Mesenchymal stem cell (in vitro differentiated cells and primary cell): ENCODE measurements at regions not wholly inside any gene's neighbourhood (a gene's known extent, or its start where the extent isn't known, plus 50 kb on each side); places are given as distances from the start of the nearest gene placed in this dataset.

Experiments
- DNase-seq: peaks from one replicate; pipeline ENCODE4 v3.0.0-alpha.2; 2013
- H2AFZ ChIP-seq: one replicate; pipeline ENCODE4 v1.6.1; 2013; ENCODE audit warnings: low read depth, mild to moderate bottlenecking, control low read depth, inconsistent platforms, low read length, moderate library complexity
- H2AK5ac ChIP-seq: 2 replicates; pipeline ENCODE4 v1.6.1; 2013; ENCODE audit warnings: low read length, moderate library complexity, mild to moderate bottlenecking, inconsistent platforms; ENCODE audit not compliant: severe bottlenecking
- H2BK120ac ChIP-seq: one replicate; pipeline ENCODE4 v1.6.1; 2013; ENCODE audit warnings: low read depth, mild to moderate bottlenecking, inconsistent platforms, low read length, moderate library complexity
- H2BK12ac ChIP-seq, 2 experiments: one replicate each; pipeline ENCODE4 v1.6.1; 2013; ENCODE audit warnings: inconsistent platforms in 2 of 2, low read length in 2 of 2, mild to moderate bottlenecking in 2 of 2, moderate library complexity in 2 of 2, control low read depth in 1 of 2
- H2BK15ac ChIP-seq: one replicate; pipeline ENCODE4 v1.6.1; 2013; ENCODE audit warnings: mild to moderate bottlenecking, low read depth, inconsistent platforms; ENCODE audit not compliant: poor library complexity, severe bottlenecking
- H2BK5ac ChIP-seq: 2 replicates; pipeline ENCODE4 v1.6.1; 2013; ENCODE audit warnings: low read depth, mild to moderate bottlenecking, low read length, control low read depth, inconsistent platforms; ENCODE audit not compliant: poor library complexity, severe bottlenecking
- H3K14ac ChIP-seq, 2 experiments: one replicate each; pipeline ENCODE4 v1.6.1; 2013; ENCODE audit warnings: inconsistent platforms in 2 of 2, low read length in 2 of 2, control low read depth in 1 of 2, mild to moderate bottlenecking in 1 of 2, moderate library complexity in 1 of 2
- H3K18ac ChIP-seq, 2 experiments: one replicate each; pipeline ENCODE4 v1.6.1; 2013; ENCODE audit warnings: inconsistent platforms in 2 of 2, low read length in 2 of 2, control low read depth in 1 of 2, low read depth in 1 of 2, mild to moderate bottlenecking in 1 of 2
- H3K23ac ChIP-seq, 2 experiments: one replicate each; pipeline ENCODE4 v1.6.1; 2013; ENCODE audit warnings: inconsistent platforms in 2 of 2, low read length in 2 of 2, mild to moderate bottlenecking in 2 of 2, moderate library complexity in 2 of 2, control low read depth in 1 of 2
- H3K27ac ChIP-seq: 2 replicates; pipeline ENCODE4 v1.5.1; 2013; ENCODE audit warnings: mild to moderate bottlenecking, moderate library complexity, low read length, control low read depth, inconsistent platforms; ENCODE audit not compliant: poor library complexity, severe bottlenecking
- H3K27me3 ChIP-seq, 2 experiments: 2 replicates each; pipeline versions ENCODE4 v1.6.1 to v1.7.0; 2013; ENCODE audit warnings: low read length in 2 of 2, mild to moderate bottlenecking in 2 of 2, moderate library complexity in 2 of 2, control low read depth in 1 of 2, inconsistent platforms in 1 of 2; ENCODE audit not compliant: control insufficient read depth in 1 of 2, insufficient read depth in 1 of 2
- H3K36me3 ChIP-seq, 2 experiments: 2 replicates each; pipeline versions ENCODE4 v1.6.1 to v1.7.0; 2013; ENCODE audit warnings: low read length in 2 of 2, control low read depth in 1 of 2, inconsistent platforms in 1 of 2, low read depth in 1 of 2, mild to moderate bottlenecking in 1 of 2; ENCODE audit not compliant: insufficient read depth in 2 of 2, control insufficient read depth in 1 of 2
- H3K4ac ChIP-seq, 2 experiments: one replicate each; pipeline ENCODE4 v1.6.1; 2013; ENCODE audit warnings: inconsistent platforms in 2 of 2, low read length in 2 of 2, mild to moderate bottlenecking in 2 of 2, moderate library complexity in 2 of 2, control low read depth in 1 of 2, low read depth in 1 of 2
- H3K4me1 ChIP-seq: 2 replicates; pipeline ENCODE4 v1.6.1; 2013; ENCODE audit warnings: low read depth, low read length, control low read depth; ENCODE audit not compliant: control insufficient read depth, insufficient read depth
- H3K4me2 ChIP-seq: 2 replicates; pipeline ENCODE4 v1.6.1; 2013; ENCODE audit warnings: low read length, mild to moderate bottlenecking, inconsistent platforms; ENCODE audit not compliant: poor library complexity, severe bottlenecking
- H3K4me3 ChIP-seq, 2 experiments: 2 replicates each; pipeline versions ENCODE4 v1.5.1 to v1.7.0; 2013; ENCODE audit warnings: low read length in 2 of 2, mild to moderate bottlenecking in 2 of 2, control low read depth in 1 of 2, low read depth in 1 of 2; ENCODE audit not compliant: insufficient read depth in 1 of 2
- H3K79me1 ChIP-seq: replicated peaks from 2 replicates; pipeline ENCODE4 v1.6.1; 2013; ENCODE audit warnings: mild to moderate bottlenecking, control low read depth, low read length, inconsistent platforms; ENCODE audit not compliant: poor library complexity, severe bottlenecking
- H3K9ac ChIP-seq: 2 replicates; pipeline ENCODE4 v1.7.0; 2013; ENCODE audit warnings: mild to moderate bottlenecking, low read length, moderate library complexity
- H3K9me3 ChIP-seq: 2 replicates; pipeline ENCODE4 v1.7.0; 2013; ENCODE audit warnings: mild to moderate bottlenecking, low read length; ENCODE audit not compliant: control insufficient read depth
- H4K8ac ChIP-seq: one replicate; pipeline ENCODE4 v1.6.1; 2013; ENCODE audit warnings: inconsistent platforms, mild to moderate bottlenecking, low read length, moderate library complexity
- H4K91ac ChIP-seq: one replicate; pipeline ENCODE4 v1.6.1; 2013; ENCODE audit warnings: mild to moderate bottlenecking, low read length, inconsistent platforms
- WGBS: methylation state at CpG from one replicate; pipeline ENCODE4 v1.1.7; 2013; ENCODE audit warnings: mixed read lengths; 5-methylcytosine and 5-hydroxymethylcytosine counted together

- no peak overlapping the region for H3K14ac ChIP-seq
- no peak overlapping the region for H3K18ac ChIP-seq
- no peaks in the 10 kb centered on the region for H3K27me3 ChIP-seq
- no peak overlapping the region for H3K4ac ChIP-seq
- peaks cover 3% of the 10 kb centered on the region for H3K9me3 ChIP-seq
- H2AK5ac ChIP-seq, result no peak overlapping the region
- no peak overlapping the region for H3K4me2 ChIP-seq
- DNase-seq, result no peak
- H2BK12ac ChIP-seq, result no peak overlapping the region
- no peak overlapping the region for H3K9ac ChIP-seq
- no peaks in the 10 kb centered on the region for H3K79me1 ChIP-seq
- no peaks in the 10 kb centered on the region for H3K4me1 ChIP-seq
- no peaks in the 10 kb centered on the region for H3K36me3 ChIP-seq
- no peak overlapping the region for H3K23ac ChIP-seq
- no peak overlapping the region for H2BK15ac ChIP-seq
- H2BK120ac ChIP-seq, result no peak overlapping the region
- H4K91ac ChIP-seq, result no peak overlapping the region
- H3K27ac ChIP-seq, result no peak overlapping the region
- H4K8ac ChIP-seq, result no peak overlapping the region
- H3K4me3 ChIP-seq, result no peak overlapping the region
- no peak overlapping the region for H2BK5ac ChIP-seq
- no peak overlapping the region for H2AFZ ChIP-seq
Observed at GRCh38 chr5:97670447-97670846, 487.4 kb upstream of the RIOK2 start.

GRCh38 chr5:97676608-97677007 is 493.6 kb upstream of the RIOK2 start:
- no peak overlapping the region for H4K8ac ChIP-seq
- H3K14ac ChIP-seq, result no peak overlapping the region
- no peak overlapping the region for H2AK5ac ChIP-seq
- H2BK15ac ChIP-seq, result no peak overlapping the region
- H3K27me3 ChIP-seq, result no peaks in the 10 kb centered on the region
- no peak overlapping the region for H3K4me3 ChIP-seq
- DNase-seq, result no peak
- peaks cover 15% of the 10 kb centered on the region for H3K9me3 ChIP-seq
- H4K91ac ChIP-seq, result no peak overlapping the region
- no peak overlapping the region for H3K4ac ChIP-seq
- no peaks in the 10 kb centered on the region for H3K36me3 ChIP-seq
- H2BK12ac ChIP-seq, result no peak overlapping the region
- WGBS, result 73% methylated on average over 1 of the region's 3 CpGs
- no peak overlapping the region for H3K4me2 ChIP-seq
- no peak overlapping the region for H3K9ac ChIP-seq
- no peak overlapping the region for H3K27ac ChIP-seq
- H2AFZ ChIP-seq, result no peak overlapping the region
- H3K23ac ChIP-seq, result no peak overlapping the region
- no peak overlapping the region for H2BK120ac ChIP-seq
- no peaks in the 10 kb centered on the region for H3K4me1 ChIP-seq
- H2BK5ac ChIP-seq, result no peak overlapping the region
- no peak overlapping the region for H3K18ac ChIP-seq
- H3K79me1 ChIP-seq, result no peaks in the 10 kb centered on the region

- Histone ChIP-seq H3K36me3 (no peaks in the 10 kb centered on the region), H3K9ac (no peak overlapping the region), H2BK120ac (no peak overlapping the region)
Observed at GRCh38 chr5:97694091-97694490, 511.0 kb upstream of the RIOK2 start.

GRCh38 chr5:97714424-97714823 is 531.4 kb upstream of the RIOK2 start:
- H3K9me3 ChIP-seq, result no peaks in the 10 kb centered on the region
- H3K23ac ChIP-seq, result no peak overlapping the region
- no peaks in the 10 kb centered on the region for H3K4me1 ChIP-seq
- H3K4ac ChIP-seq, result no peak overlapping the region
- no peaks in the 10 kb centered on the region for H3K36me3 ChIP-seq
- DNase-seq, result no peak
- no peaks in the 10 kb centered on the region for H3K27me3 ChIP-seq
- H3K4me2 ChIP-seq, result no peak overlapping the region
- no peak overlapping the region for H2AK5ac ChIP-seq
- no peak overlapping the region for H3K9ac ChIP-seq
- no peak overlapping the region for H2BK120ac ChIP-seq
- H2BK12ac ChIP-seq, result no peak overlapping the region
- no peak overlapping the region for H2AFZ ChIP-seq
- no peak overlapping the region for H3K14ac ChIP-seq
- no peak overlapping the region for H4K8ac ChIP-seq
- no peak overlapping the region for H2BK15ac ChIP-seq
- no peak overlapping the region for H3K4me3 ChIP-seq
- H3K79me1 ChIP-seq, result no peaks in the 10 kb centered on the region
- no peak overlapping the region for H2BK5ac ChIP-seq
- H3K18ac ChIP-seq, result no peak overlapping the region
- no peak overlapping the region for H3K27ac ChIP-seq
- H4K91ac ChIP-seq, result no peak overlapping the region

More at GRCh38 chr5:97694091-97694490, 511.0 kb upstream of the RIOK2 start:
- no peak overlapping the region for H2AFZ ChIP-seq
- no peak overlapping the region for H3K4ac ChIP-seq
- H3K4me1 ChIP-seq, result no peaks in the 10 kb centered on the region
- H2BK15ac ChIP-seq, result no peak overlapping the region
- H3K18ac ChIP-seq, result no peak overlapping the region
- H3K23ac ChIP-seq, result no peak overlapping the region
- no peaks in the 10 kb centered on the region for H3K79me1 ChIP-seq
- H2BK12ac ChIP-seq, result no peak overlapping the region
- no peaks in the 10 kb centered on the region for H3K27me3 ChIP-seq
- H2BK5ac ChIP-seq, result no peak overlapping the region
- H3K4me3 ChIP-seq, result no peak overlapping the region
- H3K9me3 ChIP-seq, result no peaks in the 10 kb centered on the region
- WGBS, result 35% methylated on average over 2 of the region's 4 CpGs
- no peak overlapping the region for H3K14ac ChIP-seq
- no peak overlapping the region for H4K91ac ChIP-seq
- H4K8ac ChIP-seq, result no peak overlapping the region
- no peak overlapping the region for H3K4me2 ChIP-seq
- H3K27ac ChIP-seq, result no peak overlapping the region
- no peak overlapping the region for H2AK5ac ChIP-seq
- peak; percentile 3 for DNase-seq
